ENCODE measurements at regions not wholly inside any gene's neighbourhood (a gene's known extent, or its start where the extent isn't known, plus 50 kb on each side); places are given as distances from the start of the nearest gene placed in this dataset.

GRCh38 chr15:39503526-39503925, 77.4 kb upstream of the THBS1 start:
- no peak for TF ChIP-seq CTCF (IDR thresholded peaks at IDR 0.05; ENCODE audit: low read depth, low read length)

GRCh38 chr15:39504808-39505207, 76.1 kb upstream of the THBS1 start:
- H3K4me3 ChIP-seq (ENCODE audit: low read depth, low read length) = no peak overlapping the region
- CTCF ChIA-PET = interaction anchor here (0.9 kb wide), 1 partner anchor 333 kb away, joined by 3 read pairs; no protein-coding TSS in a partner anchor
- peak; percentile 56 for DNase-seq (ENCODE audit: low read depth, low spot score)

More at GRCh38 chr15:39503526-39503925, 77.4 kb upstream of the THBS1 start:
- ChIA-PET POLR2A (no interaction called here), CTCF (interaction anchor here (1.5 kb wide), 1 partner anchor 79 kb away, joined by 3 read pairs; no protein-coding TSS in a partner anchor)
- Histone ChIP-seq H3K27me3 (ENCODE audit: control insufficient read depth, insufficient read depth, low read length) (no peaks in the 10 kb centered on the region), H3K4me3 (ENCODE audit: low read depth, low read length) (no peak overlapping the region), H3K9me3 (ENCODE audit: control insufficient read depth, insufficient read depth, low read length) (peaks cover 2% of the 10 kb centered on the region; the same call in 1 of the 2 replicates), H3K27ac (ENCODE audit: low read depth, low read length) (no peak overlapping the region)
- no peak for DNase-seq (ENCODE audit: low read depth, low spot score)

GRCh38 chr15:39506146-39506545, 74.7 kb upstream of the THBS1 start:
- TF ChIP-seq CTCF (IDR thresholded peaks at IDR 0.05; ENCODE audit: low read depth, low read length) = no peak
- POLR2A ChIA-PET = no interaction called here
- CTCF ChIA-PET = no interaction called here
- Histone ChIP-seq H3K9me3 (ENCODE audit: control insufficient read depth, insufficient read depth, low read length) (no peaks in the 10 kb centered on the region), H3K27me3 (ENCODE audit: control insufficient read depth, insufficient read depth, low read length) (no peaks in the 10 kb centered on the region), H3K27ac (ENCODE audit: low read depth, low read length) (no peak overlapping the region), H3K4me3 (ENCODE audit: low read depth, low read length) (no peak overlapping the region)
- DNase-seq (ENCODE audit: low read depth, low spot score) = no peak

More at GRCh38 chr15:39504808-39505207, 76.1 kb upstream of the THBS1 start:
- H3K27me3 ChIP-seq (ENCODE audit: control insufficient read depth, insufficient read depth, low read length) = no peaks in the 10 kb centered on the region
- POLR2A ChIA-PET = interaction anchor here (1.8 kb wide), 1 partner anchor 75 kb away, joined by 12 read pairs; the partner anchor contains the start of gene THBS1
- TF ChIP-seq CTCF (IDR thresholded peaks at IDR 0.05; ENCODE audit: low read depth, low read length) = no peak
- peak overlapping the region; percentile 68 for H3K27ac ChIP-seq (ENCODE audit: low read depth, low read length)
- H3K9me3 ChIP-seq (ENCODE audit: control insufficient read depth, insufficient read depth, low read length) = peaks cover under 1% of the 10 kb centered on the region; the same call in 1 of the 2 replicates

- Histone ChIP-seq H3K4me3 (ENCODE audit: low read depth, low read length) (no peak overlapping the region), H3K27me3 (ENCODE audit: control insufficient read depth, insufficient read depth, low read length) (no peaks in the 10 kb centered on the region), H3K27ac (ENCODE audit: low read depth, low read length) (no peak overlapping the region), H3K9me3 (ENCODE audit: control insufficient read depth, insufficient read depth, low read length) (no peaks in the 10 kb centered on the region)
- no peak for TF ChIP-seq CTCF (IDR thresholded peaks at IDR 0.05; ENCODE audit: low read depth, low read length)
- ChIA-PET CTCF (no interaction called here), POLR2A (no interaction called here)
- DNase-seq (ENCODE audit: low read depth, low spot score) = no peak
Observed at GRCh38 chr15:39508536-39508935, 72.3 kb upstream of the THBS1 start.

GRCh38 chr15:39510001-39510701, 70.7 kb upstream of the THBS1 start:
- H3K27ac ChIP-seq (ENCODE audit: low read depth, low read length) = no peak overlapping the region
- H3K9me3 ChIP-seq (ENCODE audit: control insufficient read depth, insufficient read depth, low read length) = no peaks in the 10 kb centered on the region
- no peak overlapping the region for H3K4me3 ChIP-seq (ENCODE audit: low read depth, low read length)
- no peaks in the 10 kb centered on the region for H3K27me3 ChIP-seq (ENCODE audit: control insufficient read depth, insufficient read depth, low read length)
- DNase-seq (ENCODE audit: low read depth, low spot score) = no peak
- CTCF ChIA-PET = no interaction called here
- TF ChIP-seq CTCF (IDR thresholded peaks at IDR 0.05; ENCODE audit: low read depth, low read length) = no peak
- POLR2A ChIA-PET = no interaction called here
